Stromal cell of bone marrow (primary cell): ENCODE measurements at regions not wholly inside any gene's neighbourhood (a gene's known extent, or its start where the extent isn't known, plus 50 kb on each side); places are given as distances from the start of the nearest gene placed in this dataset.
"Not testable (repeated sequence)": the region's sequence is repeated elsewhere in the genome, so short reads cannot be mapped to it uniquely, and the experiment has no call there.

Source experiments
- DNase-seq: peaks from one replicate; pipeline ENCODE4 v3.0.0-alpha.2; 2012; ENCODE audit warnings: low read depth

DNA sequence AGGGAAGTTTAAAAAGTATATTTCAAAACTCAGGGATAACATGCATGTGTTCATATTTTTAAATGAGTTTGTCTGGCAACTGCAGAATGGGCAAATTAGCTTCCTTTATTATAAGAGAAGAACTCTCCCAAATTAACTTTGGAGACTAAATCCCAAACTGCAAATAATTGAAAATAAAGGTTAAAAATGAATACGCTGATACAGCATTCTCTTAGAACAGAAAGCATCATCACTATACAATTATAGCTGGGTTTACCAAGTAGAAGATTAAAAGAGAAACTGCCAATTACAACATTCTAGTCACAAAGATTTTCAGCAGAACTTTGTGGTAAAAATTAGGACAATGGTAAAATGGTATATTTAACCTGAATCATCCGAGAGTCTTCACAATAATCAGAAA is 73.3 kb downstream of the OLFM4 start:
- no peak for DNase-seq

DNA sequence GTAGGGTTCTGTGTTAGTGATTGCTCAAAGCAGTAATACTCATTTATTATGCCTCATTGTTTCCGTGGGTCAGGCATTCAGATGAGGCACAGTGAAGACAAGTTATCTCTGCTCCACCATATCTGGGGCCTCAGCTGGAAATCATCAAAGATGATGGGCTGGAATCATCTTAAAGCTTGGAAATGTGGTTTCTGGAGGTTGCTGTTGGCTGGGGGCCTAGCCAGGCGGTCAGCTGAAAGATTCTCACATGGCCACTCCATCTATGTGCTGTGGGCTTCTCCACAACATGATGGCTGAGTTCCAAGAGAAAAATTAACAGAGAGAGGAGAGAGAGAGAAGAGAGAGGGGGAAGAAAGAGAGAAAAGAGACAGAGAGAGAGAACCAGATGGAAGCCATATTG is 75.5 kb downstream of the OLFM4 start:
- peak; percentile 2 for DNase-seq

DNA sequence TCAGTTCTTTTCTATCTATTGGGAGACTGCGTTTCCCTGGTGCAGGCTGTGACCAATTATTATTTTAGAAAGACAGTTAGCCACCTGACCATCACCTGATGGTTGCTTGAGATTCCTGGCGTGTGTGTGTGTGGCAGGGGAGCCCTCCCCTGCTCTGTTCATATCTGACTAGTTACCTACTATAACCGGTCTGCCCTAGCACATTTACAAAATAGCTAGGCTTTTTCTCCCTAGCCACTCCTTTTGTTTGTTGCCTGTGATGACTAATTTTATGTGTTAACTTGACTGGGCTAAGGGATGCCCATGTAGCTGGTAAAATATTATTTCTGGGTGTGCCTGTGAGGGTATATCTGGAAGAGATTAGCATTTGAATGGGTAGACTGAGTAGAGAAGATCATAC is 76.9 kb downstream of the OLFM4 start:
- DNase-seq, result no peak

DNA sequence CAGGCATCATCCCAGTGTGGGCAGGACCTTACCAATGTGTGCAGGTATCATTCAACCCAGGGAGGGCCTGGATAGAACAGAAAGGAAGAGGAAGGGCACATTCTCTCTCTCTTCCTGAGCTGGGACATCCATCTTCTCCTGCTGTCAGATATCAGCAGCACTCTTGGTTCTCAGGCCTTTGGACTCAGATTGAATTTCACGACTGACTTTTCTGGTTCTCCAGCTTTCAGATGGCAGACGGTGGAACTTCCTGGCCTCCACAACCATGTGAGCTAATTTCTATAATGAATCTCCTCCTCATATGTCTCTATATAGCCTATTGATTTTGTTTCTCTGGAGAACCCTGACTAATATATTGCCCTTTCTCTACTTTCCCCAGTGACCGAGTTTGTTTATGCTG is 77.3 kb downstream of the OLFM4 start:
- DNase-seq, result no peak

DNA sequence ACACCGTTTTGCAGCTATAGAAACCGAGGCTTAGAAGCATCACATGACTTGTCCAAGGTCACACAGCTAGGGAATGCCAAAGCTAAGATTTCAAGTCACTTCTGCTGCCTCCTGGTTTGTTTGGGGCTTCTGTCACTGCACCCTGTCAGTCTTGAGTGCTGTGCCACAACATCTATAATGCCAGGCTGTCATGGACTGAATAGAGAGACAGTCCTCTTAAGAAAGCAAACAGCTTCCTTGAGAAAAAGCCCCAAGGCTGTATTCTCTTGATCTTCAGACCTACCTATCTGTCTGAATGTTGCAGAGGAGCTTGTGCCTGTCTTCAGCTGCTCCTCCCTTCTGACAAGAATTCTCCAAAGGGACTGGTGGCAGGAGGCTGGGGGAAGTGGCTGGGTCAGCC is 81.6 kb downstream of the OLFM4 start:
- no peak for DNase-seq

DNA sequence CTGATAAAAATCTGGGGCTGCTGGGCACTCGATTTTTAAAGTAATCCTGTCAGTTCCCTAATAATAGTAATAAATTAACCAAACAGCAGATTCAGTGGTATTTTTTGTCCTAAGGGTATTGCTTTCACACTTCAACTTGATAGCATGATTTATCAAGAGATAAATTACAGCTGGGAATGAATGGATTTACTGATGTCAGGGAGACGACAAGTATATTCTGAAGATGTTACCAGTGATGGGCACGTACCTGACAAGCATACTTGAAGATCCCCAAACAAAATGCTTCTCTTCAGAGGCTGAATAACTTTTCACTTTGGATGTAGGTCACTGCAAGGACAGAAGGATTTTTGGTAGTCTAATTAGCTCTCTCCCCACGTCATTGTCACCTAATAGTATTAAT is 82.0 kb downstream of the OLFM4 start:
- no peak for DNase-seq

DNA sequence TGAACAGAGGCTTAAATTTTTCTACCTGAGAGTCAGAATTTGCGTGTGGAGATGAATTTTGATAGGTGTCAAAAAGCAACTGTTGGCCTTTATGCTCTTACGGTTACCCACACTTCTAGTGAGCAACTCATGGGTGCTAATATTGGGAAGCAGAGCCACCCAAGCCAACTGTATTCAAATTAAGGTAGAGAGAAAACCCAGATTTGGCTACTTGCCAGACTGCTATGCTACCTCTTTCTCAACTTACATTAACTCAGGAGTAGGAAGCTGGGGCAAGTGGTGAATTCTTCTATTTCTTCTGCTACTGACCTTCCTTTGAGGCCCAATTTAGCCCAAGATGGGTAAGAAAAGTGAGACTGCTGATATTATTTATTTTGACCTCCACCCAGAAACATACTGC is 83.9 kb downstream of the OLFM4 start:
- DNase-seq, result no peak

DNA sequence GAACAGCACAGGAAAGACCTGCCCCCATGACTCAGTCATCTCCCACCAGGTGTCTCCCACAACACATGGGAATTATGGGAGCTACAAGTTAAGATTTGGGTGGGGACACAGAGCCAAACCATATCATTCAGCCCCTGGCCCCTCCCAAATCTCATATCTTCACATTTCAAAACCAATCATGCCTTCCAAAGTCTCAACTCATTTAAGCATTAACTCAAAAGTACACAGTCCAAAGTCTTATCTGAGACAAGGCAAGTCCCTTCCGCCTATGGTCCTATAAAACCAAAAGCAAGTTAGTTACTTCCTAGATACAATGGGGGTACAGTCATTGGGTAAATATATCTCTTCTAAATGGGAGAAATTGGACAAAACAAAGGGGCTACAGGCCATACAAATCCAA is 88.4 kb downstream of the OLFM4 start:
- not testable (repeated sequence) for DNase-seq

DNA sequence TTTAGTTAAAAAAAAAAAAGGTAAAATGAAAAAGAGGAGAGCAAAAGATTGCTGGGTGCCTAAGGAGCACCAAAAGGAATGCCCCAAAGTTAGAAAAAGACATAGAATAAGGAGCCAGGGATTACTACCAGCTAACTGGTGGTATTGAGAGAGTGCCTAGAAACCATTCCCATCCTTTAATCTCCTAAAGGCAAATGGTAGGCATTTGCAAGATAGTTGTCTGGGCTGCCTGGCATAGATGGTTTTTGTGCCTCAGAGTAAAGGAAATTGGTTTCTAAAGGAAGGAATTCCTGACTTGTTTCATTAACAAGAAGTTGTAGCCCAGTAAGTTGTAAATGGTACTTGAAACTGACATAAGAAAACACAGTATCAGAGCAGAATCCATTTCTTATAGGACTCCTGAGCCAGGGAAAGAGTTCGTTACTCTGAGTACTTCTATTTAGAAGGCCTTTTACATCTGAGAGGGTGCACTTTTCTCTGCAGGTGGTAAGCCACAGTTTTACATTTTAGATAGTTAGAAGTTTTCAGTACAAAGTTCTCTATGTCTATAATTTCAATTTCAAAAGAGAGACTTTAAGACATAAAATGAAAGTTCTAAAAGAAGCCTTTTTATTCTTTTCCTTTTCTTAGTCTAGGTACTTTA is 92.6 kb downstream of the OLFM4 start:
- no peak for DNase-seq

DNA sequence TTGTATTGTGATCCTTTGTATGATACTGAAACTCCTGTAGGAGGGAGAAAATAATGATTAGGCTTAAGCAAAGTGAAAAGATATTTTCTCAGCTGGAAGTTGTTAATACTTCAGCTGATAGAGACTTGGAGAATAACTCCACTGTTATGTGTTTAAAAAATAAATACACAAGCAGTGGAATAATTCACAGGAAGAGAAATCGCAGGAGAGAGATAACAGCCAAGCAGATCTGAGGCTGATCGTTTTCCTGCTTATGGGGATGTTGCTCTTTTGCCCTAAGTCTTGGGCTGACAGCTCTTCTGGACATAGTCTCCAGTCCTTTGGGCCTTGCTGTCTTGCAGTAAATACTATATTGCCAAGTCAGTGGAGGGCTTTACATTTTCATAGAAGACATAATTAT is 93.3 kb downstream of the OLFM4 start:
- no peak for DNase-seq

DNA sequence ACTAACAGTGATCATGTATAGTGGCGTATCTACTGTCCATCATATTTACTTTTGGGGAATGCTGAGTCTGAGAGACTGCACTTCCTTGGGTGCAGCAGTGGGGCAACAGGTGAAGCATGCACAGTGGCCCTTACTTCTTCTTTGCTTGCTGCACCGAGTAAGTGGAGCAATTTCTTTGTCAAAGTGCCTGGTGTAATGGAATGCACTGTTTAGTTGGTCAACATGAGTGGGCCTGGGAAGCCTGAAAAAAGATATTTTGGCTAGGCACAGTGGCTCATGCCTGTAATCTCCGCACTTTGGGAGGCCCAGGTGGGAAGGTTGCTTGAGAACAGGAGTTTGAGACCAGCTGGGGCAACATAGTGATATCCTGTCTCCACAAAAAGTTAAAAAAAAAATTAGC is 94.9 kb downstream of the OLFM4 start:
- DNase-seq, result no peak

DNA sequence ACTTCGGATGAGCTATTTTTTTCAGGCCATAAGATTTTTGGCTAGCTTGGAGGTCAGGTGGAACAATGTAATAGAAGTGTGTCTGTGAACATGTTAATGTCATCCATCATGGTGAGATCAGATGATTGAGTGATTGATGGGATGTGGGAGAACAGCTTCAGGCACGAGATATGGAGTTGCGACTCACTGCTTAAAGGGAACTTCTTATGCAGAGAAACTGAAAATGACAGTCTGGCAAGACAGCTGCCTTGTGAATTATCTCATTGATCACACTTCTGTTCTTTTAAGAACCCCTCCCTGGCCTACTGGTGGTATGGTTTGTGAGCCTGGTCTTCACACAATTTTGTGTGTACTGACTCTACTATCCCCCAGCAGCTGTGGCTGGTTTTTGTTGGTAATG is 96.0 kb downstream of the OLFM4 start:
- no peak for DNase-seq

DNA sequence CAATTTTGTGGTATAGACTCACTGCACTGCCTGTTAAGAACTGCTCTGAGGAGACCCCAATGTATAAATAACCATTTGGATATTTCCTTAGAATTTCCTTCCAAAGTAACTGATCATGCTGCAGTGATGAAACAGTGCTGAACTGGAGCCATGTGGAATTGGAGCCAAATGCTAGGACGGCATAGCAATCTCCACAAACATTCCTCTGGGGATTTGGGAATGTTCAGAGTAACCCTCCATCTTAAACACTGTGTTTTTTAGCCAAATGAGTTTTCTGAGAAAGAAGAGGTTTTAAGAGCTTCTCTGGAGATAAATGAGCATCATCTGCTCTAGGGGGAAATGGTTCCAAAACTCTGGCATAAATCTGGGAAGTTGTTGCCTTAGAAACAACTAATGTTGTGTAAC is 98.2 kb downstream of the OLFM4 start:
- peak; percentile 28 for DNase-seq

DNA sequence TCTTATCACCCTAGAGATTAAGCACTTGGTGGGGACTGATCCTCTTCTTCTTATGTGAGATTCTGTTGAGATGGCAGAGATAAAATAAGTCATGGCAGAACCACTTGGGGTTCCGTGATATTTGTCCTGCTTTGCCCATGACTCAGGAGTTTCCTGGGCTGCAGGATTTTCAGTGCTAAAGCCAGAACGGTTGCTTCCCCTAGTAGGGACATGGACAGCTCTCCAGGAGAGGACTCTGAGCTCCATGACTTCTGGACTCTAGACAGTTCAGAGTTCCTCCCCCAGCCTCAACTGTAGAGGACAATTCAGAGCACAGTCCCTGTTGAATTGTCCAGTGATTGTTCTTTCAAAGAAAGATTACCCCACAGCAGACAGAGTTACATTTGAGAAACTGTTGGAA is 98.8 kb downstream of the OLFM4 start:
- no peak for DNase-seq

DNA sequence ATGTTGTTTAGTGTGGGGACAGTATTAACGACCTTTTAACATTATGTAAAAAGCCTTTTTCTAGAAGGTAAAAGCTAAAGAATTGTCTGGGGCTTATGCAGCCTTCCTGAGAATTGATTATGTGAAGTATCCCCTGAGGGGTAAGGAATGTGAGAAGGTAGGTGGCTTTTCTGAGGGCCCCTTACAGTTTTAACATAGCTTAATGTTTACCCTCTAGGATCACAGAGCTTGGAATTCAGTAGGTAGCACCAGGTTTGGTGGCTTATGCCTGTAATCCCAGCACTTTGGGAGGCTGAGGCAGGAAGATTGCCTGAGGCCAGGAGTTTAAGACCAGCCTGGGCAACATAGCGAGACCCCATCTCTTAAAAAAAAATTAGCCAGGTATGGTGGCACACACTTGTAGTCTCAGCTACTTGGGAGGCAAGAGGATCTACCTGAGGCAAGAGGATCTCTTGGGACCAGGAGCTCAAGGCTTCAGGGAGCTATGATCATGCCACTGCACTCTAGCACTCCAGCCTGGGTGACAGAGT is 101.3 kb downstream of the OLFM4 start:
- no peak for DNase-seq

DNA sequence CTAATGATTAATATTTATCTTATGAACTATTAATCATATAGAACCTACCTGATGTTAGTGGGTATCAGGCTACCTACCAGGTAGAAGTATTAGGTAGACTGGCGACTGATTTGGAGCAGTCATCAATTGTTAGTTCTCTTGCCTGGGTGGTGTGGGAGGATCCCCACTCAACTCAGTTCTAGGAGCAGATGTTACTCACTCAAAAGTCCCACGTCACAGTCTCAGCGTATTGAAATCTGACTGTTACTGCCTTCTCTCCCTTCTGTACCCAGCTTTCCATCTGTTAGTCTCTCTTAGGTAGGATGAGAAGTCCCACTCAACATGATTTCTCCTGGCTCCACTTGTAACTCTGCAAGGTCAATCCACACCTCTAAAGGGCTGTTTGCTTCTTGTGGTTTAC is 102.7 kb downstream of the OLFM4 start:
- DNase-seq, result no peak

DNA sequence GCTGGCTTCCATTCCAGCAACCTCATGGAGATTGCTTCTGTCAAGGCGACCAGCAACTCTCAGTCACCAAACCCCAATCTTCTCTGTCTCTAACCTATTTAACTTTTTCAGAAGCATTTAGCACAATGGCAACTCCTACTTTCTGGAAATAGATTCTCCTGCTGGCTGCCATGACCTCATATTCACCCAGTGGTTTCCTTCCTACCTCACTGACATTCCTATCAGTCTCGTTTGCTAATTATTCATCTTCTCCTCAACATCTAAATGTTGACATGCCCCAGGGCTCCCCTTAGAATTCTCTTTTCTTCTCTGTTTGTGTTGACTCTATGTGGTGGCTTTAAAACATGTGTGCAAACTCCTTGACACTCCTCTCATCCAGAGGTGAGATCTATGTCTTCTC is 106.7 kb downstream of the OLFM4 start:
- DNase-seq, result no peak

DNA sequence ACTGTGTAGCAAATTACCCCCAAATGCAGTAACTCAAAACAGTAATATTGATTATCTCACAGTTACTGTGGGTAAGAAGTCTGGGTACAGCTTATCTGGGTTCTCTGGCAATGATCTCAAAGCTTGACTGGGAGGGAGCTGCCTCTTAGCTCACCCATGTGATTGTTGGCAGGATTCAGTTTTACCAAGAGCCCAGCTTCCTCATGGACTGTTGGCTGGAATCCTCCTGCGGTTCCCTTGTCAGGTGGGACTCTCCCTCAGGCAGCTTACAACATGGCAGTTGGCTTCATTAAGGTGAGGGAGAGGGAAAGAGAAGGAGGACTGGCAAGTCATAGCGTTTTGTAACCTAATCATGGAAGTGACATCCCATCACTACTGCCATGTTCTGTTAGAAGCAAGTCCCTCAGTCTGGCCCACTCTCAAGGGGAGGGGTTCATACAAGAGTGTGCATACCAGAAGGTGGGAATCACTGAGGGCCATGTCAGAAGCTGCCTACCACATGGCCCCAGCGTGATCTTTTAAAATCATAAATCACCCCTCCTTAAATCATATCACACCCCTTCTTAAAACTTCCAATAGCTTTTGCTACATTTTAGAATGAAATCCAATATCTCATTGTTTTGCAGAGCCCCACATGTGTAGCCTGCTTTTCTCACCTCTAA is 108.1 kb downstream of the OLFM4 start:
- DNase-seq, result no peak

DNA sequence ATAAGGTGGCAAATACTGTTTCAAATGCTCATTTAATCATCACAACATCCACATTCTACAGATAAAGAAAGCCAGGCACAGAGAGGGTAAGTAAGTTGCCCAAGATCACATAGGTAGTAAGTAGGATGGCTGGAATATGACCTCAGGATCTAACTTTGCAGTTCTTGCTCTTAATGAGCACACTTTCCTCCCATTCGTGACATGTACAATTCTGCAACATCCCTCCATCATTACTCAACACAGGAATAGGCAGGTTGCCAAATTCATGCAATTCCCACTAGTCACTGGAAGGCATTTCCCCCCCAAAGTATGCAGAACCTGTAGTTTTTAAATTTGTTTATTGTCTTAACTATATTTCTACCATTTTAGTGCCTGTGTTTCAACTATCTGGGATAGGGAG is 109.2 kb downstream of the OLFM4 start:
- DNase-seq, result peak; percentile 49

DNA sequence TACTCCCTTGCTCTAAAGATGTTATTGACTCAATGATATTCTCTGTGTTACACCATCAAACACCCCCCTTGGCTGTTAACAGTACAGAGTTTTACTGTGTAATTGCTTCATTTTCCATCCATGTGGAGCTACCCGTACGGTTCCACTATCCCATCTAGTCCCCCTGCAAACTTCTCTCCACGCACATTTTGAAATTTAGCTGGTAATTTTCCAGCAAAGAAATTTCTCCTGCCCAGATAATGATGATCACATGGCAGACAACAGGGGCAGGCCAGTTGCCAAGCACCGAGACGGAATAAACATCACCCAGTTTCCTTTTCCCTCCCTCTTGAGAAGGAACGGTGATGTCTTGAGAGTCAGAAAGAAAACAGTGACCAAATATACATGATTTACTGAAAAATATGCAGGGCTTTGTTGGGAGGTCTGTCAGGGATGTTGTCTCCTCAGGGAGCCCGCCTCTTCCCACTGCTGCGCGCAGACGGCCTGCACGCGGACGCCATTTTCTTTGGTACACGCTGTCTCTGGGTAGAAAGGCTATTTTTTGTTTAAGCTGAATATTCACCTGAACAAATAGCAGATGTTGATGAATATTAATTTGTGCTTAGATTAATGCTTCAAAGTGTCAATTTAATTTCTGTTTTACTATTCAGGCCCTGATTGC is 109.9 kb downstream of the OLFM4 start:
- DNase-seq, result peak; percentile 15

DNA sequence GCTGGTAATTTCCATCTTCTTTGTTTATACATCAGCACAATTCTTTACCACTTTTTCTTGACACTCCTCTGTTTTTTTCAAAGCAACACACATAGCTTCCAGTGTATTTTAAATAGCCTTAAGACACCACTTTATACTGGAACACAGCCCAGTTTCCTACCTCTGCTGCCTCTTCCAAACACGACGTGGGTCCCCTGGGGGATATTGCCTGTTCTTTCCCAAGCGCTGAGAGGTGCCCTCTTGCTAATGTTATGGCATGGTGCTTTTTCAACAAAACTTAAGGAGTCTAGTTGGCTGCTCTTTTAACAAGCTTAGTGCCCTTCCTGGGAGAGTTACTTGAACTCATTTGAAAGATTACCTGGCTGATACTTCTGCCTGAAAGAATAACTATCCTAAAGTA is 112.7 kb downstream of the OLFM4 start:
- no peak for DNase-seq

DNA sequence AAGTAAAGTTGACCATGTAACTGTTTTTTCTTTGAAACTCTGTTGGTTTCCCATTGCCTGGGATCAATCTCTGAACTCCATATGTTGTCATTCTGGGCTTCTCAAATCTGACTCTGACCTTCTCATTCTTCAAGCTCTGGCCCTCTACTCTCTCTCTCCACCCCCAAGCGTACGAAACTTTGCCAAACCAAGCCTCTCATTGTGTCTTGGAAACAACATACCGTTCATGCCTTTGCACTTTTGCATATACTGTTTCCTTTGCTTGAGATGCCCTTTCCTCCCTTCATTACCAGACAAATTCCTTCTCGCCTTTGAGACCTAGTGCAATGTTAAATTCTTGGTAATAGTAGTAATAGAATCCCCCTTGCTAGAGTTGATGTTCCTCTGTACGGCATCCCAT is 113.7 kb downstream of the OLFM4 start:
- DNase-seq, result no peak

DNA sequence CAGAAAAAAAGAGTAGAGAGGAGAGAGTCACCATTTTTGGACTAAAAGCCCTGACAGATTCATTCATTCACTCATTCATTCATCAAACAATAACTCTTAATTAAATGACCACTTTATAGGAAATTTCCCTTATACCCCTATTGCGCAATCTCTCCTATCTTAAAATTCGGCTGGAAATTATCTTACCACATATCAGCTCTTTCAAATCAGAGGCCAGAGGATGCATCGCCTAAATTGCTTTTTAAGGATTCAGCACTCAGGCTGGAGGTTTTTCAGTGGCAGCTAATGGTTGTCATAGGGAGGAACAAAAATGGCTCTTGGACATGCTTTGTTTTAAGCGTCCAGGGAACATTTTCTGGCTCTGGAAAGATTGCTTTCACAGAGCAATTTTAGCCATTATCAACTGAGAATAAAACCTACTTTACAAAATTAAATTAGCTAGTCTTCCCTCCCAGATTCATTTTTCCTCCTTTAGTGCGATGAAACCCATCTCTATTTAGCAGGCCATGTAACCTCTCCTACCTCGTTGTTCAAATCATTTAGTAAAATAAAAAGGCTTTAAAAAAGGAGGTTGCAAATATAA is 115.2 kb downstream of the OLFM4 start:
- no peak for DNase-seq
